AG08396 (cell line): ENCODE measurements at regions not wholly inside any gene's neighbourhood (a gene's known extent, or its start where the extent isn't known, plus 50 kb on each side); places are given as distances from the start of the nearest gene placed in this dataset.
A peak's percentile ranks its signal among the peaks of the same experiment; 100 is the strongest.
"Not testable (repeated sequence)": the region's sequence is repeated elsewhere in the genome, so short reads cannot be mapped to it uniquely, and the experiment has no call there.

Source experiments
- DNase-seq: peaks from one replicate; pipeline ENCODE4 v3.0.0; 2012; ENCODE audit warnings: low spot score, mixed read lengths

DNA sequence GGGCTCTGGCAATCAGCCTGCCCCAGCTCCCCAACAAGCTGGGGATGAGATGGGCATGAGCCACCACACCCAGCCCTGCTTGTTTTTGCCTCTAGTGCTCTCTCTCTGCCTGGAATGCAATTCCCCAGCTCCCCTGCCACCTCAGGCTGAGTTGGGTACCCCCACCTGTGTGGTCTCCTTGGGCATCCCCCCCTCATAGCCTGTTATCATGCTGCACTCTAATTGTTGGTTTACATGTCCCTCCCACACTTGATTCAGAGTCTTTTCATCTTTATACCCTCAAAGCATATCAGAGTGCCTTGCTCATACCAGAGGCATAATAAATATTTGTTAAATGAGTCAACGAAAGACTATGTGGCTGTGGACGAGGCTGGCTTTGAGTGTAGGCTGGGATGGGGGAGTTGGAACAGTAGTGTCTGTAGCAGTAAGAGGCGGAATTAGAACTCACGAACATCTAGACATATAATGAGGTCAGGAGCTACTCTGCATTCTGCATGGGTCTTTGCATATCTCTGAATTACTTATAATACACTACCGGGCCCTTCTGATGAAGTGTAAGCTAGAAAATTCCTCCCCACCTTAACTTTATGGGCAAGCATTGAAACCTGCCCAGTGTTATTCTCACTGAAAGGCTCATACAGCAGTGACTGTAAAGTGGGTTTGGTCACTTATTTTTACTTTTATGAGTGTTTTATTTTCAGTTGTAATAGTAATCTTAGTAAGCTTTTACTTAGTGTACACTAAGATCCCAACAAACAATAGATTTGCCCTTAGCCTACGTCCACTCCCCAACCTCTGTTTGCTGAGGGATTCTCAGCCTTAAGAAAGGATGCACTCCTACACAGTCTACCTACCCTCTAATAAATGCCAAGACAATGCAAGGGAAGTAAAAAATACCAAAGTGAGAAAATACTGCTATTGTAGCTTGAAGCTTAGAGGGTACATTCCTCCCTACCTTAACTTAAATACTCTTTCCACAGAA lies 58.7 kb downstream of the EDN1 start:
- DNase-seq: peak; percentile 75

DNA sequence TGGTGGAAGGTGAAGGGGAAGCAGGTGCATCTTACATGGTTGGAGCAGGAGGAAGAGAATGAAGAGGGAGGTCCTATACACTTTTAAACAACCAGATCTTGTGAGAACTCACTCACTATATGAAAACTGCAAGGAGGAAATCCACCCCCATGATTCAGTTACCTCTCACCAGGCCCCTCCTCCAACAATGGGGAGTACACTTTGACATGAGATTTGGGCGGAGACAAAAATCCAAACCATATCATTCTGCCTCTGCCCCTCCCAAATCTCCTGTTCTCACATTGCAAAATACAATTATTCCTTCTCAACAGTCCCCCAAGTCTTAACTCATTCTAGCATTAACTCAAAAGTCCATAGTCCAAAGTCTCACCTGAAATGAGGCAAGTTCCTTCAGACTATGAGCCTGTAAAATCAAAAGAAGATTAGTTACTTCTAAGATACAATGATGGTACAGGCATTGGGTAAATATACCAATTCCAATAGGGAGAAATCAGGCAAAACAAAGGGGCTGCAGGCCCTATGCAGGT lies 60.5 kb downstream of the EDN1 start:
- DNase-seq: no peak

DNA sequence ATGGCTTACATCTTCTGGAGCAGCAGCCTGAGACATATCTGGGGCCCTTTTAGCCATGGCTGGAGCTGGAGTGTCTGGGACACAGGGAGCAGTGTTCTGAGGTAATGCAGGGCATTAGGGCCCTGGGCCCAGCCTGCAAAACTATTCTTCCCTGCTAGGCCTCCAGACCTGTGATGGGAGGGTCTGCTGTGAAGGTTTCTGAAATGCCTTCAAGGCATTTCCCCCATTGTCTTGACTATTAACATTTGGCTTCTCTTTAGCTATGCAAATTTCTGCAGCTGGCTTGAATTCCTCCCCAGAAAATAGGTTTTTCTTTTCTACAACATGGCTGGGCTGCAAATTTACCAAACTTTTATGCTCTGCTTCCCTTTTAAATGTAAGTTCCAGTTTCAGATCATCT lies 61.5 kb downstream of the EDN1 start:
- DNase-seq: no peak

DNA sequence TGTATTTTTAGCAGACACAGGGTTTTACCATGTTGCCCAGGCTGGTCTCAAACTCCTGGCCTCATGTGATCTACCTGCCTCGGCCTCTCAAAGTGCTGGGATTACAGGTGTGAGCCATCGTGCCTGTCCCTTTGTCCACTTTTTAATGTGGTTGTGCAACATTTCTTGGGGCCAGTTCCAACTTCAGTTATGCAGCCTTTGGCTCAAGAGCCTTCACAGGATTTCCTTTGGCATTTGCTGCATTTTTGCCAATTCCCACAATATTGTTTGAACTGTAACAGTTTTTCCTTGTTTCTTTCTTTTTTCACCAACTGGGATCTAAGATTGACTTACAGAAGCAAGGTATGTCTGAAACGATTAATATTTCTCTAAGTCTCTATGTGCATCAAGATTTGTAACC lies 63.6 kb downstream of the EDN1 start:
- no peak for DNase-seq

DNA sequence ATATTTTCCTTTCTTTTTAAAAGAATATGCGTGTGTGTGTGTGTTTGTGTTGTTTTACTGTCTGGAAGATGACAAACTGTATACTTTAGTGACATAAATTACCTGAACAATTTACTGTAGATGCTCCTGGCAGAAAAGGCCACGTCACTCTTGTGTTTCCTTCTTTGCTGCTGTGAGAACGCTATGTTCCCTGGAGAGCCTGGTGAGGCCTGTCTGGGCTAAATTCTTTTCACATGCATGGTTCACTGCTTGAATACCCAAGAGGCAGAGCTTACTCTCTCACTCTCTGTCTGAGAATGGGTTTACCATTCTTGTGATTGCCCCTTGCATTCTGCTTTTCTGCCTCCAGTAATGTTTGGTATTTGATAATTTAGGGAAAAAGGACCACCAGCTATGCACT lies 64.3 kb downstream of the EDN1 start:
- no peak for DNase-seq

DNA sequence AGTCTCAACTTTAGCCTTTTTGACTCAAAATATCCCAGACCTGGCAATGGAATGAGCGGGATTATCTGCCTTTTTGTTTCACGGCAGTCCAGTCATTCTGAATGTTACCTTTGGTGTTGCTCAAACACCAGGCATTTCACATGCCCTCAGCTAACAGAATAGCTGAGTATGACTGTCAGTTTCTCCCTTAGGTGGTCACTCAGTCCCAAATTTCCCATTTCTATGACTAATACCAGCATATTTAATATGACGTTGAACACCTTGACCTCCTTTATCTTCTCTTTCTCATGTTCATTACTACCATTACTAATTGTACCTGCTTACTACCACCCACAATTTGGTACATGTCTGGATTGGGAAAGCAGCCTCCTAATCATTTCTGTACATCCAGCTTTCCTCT lies 65.2 kb downstream of the EDN1 start:
- DNase-seq: no peak

DNA sequence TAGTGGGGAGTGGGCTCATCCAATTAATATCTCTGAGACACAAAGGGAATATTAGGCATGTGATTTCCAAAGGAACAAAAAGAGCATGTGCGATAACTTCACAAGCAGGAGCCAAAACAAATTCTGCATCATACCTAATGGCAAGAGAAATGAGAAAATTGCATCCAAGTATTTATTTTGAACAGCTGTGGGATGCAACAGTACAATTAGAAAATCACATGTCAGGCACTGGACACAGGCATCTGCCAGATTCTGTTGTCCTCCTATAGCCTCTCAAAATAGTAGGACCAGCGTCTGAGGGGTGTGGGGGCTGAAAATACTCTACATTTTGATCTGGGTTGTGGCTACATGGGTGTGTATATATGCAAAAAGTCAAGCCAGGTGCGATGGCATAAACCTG lies 66.3 kb downstream of the EDN1 start:
- DNase-seq: no peak

DNA sequence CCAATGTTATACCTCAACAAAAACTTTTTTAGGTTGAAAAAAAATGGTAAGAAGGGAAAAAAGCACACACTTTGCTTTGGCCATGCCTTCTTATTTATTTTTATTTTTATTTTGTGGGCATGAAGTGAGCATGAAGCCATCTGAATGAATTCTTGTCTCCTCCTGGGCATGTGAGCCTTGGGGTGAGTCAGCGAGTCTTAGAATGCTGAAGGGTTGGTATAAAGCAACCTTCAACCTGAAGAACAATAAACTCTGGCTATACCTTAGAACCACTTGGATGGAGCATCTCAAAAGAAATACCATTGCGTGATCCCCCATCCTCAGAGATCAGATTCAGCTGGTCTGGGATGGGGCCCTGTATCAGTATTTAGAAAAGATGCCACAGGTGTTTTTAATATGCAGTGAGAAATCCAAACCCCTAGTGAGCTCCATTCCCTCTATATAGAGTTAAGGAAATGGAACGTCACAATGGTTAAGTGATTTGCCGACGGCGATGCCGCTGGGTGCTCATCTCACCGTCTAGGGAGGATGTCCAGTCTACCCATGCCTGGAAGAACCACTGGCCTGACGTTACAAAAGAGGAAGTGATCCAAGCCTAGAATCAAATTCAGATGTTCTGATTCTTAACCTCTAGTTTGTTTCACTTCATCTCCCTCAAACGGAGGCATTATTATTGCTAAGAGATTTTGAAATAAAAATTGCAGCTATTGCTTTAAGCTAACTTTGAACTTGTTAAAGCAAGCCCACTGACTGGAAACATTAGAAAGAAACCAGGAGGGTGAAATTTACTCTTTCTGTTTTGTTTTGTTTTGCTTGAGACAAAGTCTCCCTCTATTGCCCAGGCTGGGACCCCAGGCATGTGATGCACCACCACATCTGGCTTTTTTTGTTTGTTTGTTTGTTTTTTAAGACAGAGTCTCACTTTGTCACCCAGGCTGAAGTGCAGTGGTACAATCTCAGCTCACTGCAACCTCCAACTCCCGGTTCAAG lies 67.1 kb downstream of the EDN1 start:
- DNase-seq: no peak

DNA sequence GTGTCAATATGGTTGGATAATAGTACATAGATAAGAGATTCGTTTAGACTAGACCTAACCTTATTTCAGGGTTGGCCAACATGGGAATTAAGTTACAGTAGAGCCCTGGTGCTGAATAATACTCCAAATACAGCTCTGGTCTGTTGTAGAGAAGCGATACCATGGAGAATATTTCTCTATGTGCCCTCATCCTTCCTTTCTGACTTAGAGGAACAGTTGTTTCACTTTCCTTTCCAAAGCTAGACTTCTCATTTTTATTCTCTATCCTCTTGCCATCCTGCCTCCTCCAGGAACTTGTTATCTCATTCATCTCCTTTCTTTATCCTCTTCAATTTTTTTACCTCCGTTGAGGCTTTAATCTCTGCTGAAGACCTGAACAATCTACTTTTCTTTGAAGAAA lies 68.9 kb downstream of the EDN1 start:
- DNase-seq: no peak

DNA sequence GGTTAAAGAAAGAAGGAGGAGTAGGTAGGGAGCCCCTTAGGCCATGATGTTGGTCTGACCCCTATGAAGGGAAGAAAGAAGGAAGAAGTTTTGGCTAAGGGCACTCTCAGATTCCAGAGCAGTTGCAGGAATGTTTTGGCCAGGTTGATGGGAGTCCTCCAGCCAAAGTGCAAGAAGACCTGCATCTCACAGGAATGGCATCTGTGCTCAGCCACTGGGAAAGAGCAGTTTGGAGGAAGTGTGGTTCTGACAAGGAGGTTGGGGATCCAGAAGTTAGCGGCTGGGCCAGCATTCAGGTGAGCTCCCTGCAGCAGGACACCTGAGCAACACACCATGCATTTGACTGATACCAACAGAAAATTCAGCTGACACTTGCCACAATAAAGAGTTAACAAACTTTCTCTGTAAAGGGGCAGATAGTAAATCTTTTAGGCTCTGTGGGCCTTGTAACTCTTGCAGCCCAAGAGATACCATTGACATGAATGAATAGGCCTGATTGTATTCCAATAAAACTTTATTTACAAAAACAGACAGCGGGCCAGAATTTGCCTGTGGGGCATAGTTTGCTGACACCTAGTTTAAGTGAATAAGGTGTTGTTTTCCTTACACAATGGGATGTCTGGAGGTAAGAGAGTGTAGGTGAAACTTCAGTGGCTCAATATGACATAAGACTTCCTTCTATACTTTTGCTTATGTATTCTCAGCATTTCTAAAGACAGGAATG lies 71.0 kb downstream of the EDN1 start:
- DNase-seq: no peak

DNA sequence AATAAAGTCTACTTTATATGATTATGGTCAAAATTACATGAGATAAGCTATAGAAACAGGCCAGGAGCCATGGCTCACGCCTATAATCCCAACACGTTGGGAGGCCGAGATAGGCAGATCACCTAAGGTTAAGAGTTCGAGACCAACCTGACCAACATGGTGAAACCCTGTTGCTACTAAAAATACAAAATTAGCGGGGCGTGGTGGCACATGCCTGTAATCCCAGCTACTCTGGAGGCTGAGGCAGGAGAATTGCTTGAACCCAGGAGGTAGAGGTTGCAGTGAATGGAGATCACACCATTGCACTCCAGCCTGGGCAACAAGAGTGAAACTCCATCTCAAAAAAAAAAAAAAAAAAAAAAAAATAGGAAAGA lies 73.1 kb downstream of the EDN1 start:
- DNase-seq: not testable (repeated sequence)

DNA sequence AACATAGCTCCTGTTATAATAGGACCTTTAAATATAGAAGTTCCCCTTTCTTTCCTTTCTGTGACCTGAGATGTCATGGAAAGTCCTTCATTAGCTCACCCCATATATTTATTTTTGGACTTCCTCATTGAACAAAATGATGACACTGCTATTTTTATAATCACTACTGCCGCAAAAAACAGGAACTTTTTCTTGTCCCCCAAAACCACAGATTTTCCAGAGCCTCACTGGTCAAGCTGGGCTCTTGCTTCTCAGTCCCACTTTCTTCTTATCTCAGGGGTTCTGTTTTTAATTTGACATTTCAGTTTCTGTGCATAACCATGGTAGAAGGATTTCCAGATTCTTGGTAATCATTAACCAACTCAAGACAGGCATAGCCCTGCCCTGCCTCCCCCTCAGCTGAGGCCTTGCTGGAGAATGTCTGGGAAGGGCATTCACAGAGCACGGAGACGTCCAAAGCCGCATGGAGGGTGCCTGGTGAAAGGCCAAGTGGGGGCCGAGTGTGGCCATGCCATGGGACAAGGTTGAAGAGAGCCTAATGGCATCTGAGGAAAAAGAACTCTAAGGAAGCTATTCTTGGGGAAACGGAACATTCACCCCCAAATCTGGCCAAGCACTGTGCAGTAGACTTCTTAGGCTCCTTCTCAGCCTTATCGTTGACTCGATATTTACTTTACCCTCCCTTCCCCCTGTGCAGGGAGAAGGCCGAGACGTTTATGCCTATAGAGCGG lies 73.7 kb downstream of the EDN1 start:
- no peak for DNase-seq

DNA sequence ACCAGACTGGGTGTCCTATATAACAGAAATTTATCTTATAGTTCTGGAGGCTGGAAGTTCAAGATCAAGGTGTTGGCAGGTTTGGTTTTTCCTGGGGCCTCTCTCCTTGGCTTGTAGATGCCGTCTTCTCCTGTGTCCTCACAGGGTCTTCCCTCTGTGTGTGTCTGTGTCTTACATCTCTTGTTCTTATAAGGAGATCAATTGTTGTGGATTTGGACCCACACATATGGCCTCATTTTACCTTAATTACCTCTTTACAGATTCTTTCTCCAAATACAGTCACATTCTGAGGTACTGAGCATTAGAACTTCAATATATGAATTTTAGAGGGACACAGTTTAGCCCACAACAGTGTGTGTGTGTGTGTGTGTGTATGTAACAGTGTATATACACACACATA lies 74.5 kb downstream of the EDN1 start:
- no peak for DNase-seq

DNA sequence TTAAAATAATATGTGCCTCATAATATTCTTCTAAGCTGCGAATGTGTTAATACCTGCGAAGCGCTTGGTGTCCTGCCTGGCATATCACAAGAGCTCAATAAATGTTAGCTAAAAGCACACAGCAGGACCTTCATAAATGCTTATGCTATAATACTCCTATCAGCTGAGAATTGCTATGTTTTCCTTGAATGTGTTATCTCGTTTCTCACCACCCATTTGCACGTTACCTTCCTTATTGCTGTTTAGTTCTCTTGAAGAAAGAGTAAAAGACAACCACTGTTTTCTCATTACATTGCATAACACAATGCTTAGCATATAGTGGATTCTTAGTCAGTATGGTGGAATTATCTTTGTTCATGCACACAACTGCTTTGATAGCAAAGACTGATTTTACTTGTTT lies 76.6 kb downstream of the EDN1 start:
- DNase-seq: no peak

DNA sequence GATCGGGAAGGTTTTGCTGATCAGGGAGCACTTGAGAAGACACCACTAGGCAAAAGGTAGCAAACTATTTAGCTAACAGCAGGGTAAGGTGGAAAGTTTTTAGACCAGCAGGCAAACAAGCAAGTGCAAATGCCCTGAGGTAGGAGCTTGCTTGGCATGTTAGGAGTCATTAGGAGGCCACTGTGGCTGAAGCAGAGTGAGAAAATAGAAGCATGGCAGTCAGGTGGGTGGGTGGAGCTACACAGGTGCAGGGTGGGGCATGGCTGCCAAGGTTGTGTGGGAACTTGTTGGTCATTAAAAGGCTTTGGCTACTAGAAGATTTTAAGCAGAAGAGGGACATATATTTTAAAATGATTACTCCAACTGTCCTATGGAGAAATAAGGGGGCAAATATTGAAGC lies 77.3 kb downstream of the EDN1 start:
- DNase-seq: no peak

DNA sequence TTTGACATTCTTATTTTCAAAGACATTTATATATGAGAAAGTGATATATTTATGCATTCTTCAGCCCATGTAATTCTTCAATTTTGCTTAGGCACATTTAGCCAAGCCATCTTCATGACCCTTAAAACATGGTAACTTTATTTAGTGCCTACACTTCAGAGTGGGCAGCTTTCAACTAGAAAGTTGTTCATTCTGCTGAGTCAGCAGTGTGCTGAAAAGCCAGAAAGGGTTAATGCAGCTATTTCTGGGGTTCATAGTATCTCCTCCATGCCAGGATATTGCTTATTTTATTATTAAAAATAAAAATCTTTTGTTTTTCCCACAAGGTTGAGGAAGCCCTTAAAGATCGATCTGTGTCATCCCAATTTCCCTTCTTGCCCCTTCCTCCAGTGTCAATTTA lies 79.2 kb downstream of the EDN1 start:
- DNase-seq: no peak

DNA sequence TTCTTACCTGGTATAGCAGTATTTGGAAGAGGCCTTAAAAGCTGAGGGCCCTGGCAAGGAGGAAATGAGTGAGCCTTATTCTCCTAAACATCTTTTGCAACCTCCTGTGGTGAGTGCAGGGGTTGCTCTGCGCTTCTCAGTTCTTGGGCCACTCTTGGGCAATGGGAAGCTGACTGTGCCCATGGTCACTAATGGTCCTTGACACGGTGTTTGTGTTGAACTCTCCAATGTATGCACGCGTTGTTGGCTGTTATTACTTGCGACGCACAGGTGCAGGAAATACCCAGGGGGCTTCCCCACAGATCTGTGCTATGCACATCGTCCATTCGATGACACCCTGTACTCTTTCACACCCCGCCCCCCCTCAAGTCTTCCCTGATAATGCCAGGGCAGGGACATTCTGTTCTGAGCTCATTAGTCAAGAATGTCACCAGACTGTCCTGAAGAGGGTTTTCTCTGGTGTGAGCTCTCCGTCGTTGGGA lies 79.7 kb downstream of the EDN1 start:
- no peak for DNase-seq

DNA sequence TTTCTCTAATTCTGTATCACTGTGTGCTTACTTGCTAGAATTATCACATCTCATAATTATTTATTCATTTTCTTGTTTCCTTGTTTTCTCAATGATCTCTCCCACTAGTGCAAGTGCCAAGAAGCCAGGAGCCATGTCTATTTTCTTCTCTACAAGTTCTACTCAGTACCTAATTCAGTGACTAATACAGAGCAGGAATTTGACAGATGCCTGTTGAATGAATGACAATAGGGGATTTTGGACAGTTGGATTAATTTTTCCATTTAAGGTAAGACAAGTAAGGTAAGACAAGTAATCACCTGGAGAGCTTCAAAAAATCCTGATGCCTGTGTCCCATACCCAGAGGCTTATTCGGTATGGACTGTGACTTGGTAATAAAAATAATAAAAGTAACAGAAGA lies 81.0 kb downstream of the EDN1 start:
- no peak for DNase-seq

DNA sequence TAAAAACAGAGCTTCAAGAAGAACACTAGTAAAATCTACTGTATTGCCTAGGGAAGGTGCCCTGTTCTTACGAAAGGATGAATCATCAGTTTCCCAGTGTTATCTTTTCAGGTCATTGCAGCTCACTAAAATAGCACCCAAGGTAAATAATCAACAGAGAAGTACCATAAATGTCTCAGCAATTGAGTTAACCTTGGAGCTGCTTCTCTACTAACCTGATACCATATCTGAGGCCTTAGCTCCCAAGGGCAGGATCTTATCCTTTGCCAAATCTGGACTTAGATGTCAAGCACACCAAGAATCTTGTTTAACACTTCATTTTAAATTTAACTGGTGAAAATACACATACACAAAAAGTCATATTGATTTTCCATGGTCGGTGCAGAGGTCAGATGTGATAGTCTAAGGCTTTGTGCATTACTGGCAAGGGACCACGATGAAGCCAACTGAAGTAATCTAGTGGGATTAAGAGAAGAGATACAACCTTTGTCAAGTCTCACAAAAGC lies 81.5 kb downstream of the EDN1 start:
- no peak for DNase-seq

DNA sequence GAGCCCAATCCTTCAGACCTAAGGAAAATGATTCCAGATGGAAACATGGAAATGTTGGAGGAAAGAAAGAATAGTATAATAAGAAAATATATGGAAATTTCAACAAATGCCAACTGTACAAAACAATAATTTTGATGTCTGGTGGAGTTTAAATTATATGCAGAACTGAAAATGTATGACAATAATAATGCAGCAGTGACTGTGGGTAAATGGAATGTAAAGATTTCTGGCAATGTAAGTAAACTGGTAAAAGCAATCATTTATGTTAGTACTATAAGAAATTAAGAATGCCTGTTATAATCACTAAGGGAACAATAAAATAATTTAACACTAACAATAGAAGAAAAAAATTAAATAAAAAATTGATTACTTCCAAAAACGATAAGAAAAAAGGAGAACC lies 89.0 kb downstream of the EDN1 start:
- no peak for DNase-seq

DNA sequence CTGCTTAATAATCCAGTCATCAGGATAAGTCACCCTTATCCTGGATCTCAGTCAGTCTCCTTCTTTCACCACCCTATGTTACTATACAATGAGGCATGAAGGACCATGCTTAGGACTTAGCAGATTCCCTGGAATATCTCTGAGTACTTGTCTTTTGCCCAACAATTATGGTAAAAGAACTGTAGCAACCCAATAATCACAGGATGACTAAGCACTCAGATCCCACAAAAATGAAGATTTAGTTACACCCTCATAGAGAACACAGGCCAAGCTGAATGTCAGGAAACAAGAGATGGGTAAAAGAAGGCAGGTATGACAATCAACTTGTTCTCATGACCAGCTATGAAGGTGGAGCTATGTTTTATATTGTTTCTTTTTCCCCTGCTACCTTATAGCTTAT lies 91.4 kb downstream of the EDN1 start:
- no peak for DNase-seq
